Thoracic aorta (tissue), 2 donors: ENCODE measurements at regions not wholly inside any gene's neighbourhood (a gene's known extent, or its start where the extent isn't known, plus 50 kb on each side); places are given as distances from the start of the nearest gene placed in this dataset.

ENCODE experiments used
- ATAC-seq: fragments of 150-250 bp; one replicate; pipeline ENCODE4 v1.8.0; 2017; ENCODE audit warnings: low read depth; ENCODE audit not compliant: insufficient number of reproducible peaks, low FRiP score
- DNase-seq: peaks from one replicate; pipeline ENCODE4 v3.0.0-alpha.2; 2020; ENCODE audit warnings: low spot score
- H3K27ac ChIP-seq, 2 donors: fragments of 200-600 bp; sonication (generic); 1 replicate in 1 of 2; 2 replicates in 1 of 2; pipeline ENCODE4 v1.5.1; 2016; ENCODE audit warnings: mild to moderate bottlenecking in 2 of 2, moderate library complexity in 2 of 2
- H3K27me3 ChIP-seq: fragments of 200-600 bp; sonication (generic); replicated peaks from 2 replicates; pipeline ENCODE4 v1.6.0; 2016; ENCODE audit warnings: mild to moderate bottlenecking; ENCODE audit not compliant: insufficient read depth
- H3K36me3 ChIP-seq: fragments of 200-600 bp; sonication (generic); one replicate; pipeline ENCODE4 v1.5.1; 2016
- H3K4me1 ChIP-seq, 2 donors: fragments of 200-600 bp; sonication (generic); 1 replicate in 1 of 2; 2 replicates in 1 of 2; pipeline versions ENCODE4 v1.5.1 to v1.6.0; 2016; ENCODE audit warnings: low read depth in 2 of 2, mild to moderate bottlenecking in 1 of 2; ENCODE audit not compliant: control insufficient read depth in 1 of 2
- H3K4me3 ChIP-seq: fragments of 200-600 bp; sonication (generic); 2 replicates; pipeline ENCODE4 v1.5.1; 2016; ENCODE audit warnings: mild to moderate bottlenecking
- H3K9me3 ChIP-seq: fragments of 200-600 bp; sonication (generic); 2 replicates; pipeline ENCODE4 v1.5.1; 2016
- TF ChIP-seq, protein P1 (sequence below): fragments of 200-600 bp; sonication (generic); IDR thresholded peaks from one replicate; pipeline ENCODE4 v1.5.1; 2019; ENCODE audit warnings: antibody characterized with exemption

DNA sequence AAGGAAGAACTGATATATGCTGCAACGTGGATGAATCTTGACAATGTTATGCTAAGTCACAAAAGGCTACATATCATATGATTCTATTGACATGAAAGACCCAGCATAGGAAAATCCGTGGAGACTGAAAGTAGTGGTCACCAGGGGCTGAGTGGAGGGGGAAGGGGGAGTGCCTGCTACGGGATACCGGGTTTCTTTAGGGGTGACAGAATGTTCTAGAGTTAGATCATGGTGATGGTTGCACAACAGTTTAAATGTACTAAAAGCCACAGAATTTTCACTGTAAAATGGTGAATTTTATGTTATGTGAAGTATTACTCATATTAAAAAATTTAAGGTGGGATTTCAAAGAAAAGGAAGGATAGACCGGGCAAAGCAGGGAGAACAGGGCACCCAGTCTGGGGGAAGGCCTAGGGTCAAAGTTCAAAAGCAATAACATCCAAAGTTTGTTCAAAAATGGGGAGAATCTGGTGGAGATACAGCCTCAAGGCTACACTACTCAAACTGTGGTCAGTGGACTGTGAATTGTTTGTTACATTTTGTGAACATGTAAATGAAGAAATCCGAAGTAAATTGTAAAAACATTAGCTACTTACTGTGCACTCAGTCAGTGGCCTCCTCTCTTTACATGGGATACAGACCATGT is 74.2 kb upstream of the FNDC3B start:
- TF ChIP-seq, protein P1, sequence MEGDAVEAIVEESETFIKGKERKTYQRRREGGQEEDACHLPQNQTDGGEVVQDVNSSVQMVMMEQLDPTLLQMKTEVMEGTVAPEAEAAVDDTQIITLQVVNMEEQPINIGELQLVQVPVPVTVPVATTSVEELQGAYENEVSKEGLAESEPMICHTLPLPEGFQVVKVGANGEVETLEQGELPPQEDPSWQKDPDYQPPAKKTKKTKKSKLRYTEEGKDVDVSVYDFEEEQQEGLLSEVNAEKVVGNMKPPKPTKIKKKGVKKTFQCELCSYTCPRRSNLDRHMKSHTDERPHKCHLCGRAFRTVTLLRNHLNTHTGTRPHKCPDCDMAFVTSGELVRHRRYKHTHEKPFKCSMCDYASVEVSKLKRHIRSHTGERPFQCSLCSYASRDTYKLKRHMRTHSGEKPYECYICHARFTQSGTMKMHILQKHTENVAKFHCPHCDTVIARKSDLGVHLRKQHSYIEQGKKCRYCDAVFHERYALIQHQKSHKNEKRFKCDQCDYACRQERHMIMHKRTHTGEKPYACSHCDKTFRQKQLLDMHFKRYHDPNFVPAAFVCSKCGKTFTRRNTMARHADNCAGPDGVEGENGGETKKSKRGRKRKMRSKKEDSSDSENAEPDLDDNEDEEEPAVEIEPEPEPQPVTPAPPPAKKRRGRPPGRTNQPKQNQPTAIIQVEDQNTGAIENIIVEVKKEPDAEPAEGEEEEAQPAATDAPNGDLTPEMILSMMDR: no peak
- Histone ChIP-seq H3K27ac (no peak overlapping the region), H3K4me3 (no peak overlapping the region), H3K9me3 (no peaks in the 10 kb centered on the region), H3K36me3 (no peaks in the 10 kb centered on the region), H3K4me1 (peaks cover 14 to 19% of the 10 kb centered on the region in 2 donors), H3K27me3 (no peaks in the 10 kb centered on the region)
- DNase-seq: no peak
- no peak for ATAC-seq

DNA sequence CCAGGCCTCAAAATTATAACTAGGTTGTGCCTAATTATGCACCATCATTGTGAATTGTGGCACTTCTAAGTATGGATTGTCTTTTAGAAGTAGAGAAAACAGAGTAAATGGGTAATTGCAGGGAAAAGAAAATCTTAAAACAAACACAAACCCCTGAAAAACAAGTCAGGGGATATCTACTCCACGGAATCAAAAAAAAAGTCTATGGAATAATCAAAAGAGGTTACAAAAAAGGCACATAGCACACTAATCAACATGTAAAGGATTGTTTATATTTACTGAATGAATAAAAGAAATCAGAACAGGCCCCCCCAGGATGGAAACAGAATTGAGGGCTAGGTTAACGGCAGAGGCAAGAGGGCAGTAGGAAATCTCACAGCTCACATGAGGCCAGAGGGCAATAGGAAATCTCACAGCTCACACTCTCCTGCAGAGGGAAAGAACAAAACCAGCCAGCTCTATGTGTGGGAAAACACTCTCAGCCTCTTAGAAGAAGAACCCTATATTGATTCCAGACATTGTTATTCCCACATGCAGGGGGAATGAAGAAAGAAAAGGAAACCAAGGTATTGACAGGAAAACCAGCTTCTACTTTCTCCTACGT is 72.7 kb upstream of the FNDC3B start:
- Histone ChIP-seq H3K9me3 (no peaks in the 10 kb centered on the region), H3K36me3 (no peaks in the 10 kb centered on the region), H3K27me3 (no peaks in the 10 kb centered on the region), H3K4me1 (peaks cover 14 to 23% of the 10 kb centered on the region in 2 donors), H3K27ac (peak overlapping the region in 1 of 2 donors; percentile 39), H3K4me3 (peak overlapping the region; percentile 44)
- TF ChIP-seq, protein P1: no peak
- DNase-seq: no peak
- ATAC-seq: no peak

GRCh38 chr3:171967137-171967783 is 72.1 kb upstream of the FNDC3B start:
- Histone ChIP-seq H3K4me1 (peaks cover 14 to 27% of the 10 kb centered on the region in 2 donors), H3K4me3 (peak overlapping the region; percentile 44), H3K27ac (peak overlapping the region in 1 of 2 donors; percentile 39), H3K36me3 (no peaks in the 10 kb centered on the region), H3K9me3 (no peaks in the 10 kb centered on the region), H3K27me3 (no peaks in the 10 kb centered on the region)
- DNase-seq: no peak
- peak; percentile 79 for ATAC-seq
- TF ChIP-seq, protein P1: no peak

DNA sequence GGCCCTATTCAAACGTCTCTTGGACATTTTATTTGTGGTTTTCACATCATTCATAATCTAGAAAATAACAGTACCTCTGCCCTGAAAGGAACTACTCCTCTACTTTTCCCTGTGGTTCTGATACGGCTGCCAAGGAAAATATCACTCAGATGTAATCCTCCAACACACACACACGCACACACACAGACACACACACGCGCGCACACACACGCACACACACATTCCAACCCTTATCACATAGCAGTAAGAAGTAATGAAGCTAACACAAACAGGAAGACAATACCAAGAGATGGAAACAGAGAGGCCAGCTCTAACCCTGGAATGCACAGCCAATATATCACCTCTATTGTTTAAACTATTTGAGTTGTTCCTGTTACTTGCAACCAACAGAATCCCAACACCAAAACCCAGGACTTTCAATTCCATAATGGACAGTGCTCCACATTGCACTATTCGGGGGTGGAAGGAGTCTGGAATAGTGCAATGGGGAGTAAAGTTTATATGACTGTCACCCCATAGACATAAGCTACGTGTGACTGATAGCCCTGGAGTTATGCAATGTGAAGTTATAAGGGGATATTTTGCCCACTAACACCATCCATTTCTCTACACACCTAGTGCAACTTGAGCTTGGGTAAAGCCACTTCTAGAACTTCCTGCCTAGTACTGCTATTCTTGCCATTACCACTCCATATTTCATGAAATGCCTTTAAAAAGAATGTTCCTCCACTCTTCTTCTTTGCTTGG is 71.3 kb upstream of the FNDC3B start:
- H3K36me3 ChIP-seq: no peaks in the 10 kb centered on the region
- peak overlapping the region in 1 of 2 donors; percentile 39 for H3K27ac ChIP-seq
- H3K4me3 ChIP-seq: no peak overlapping the region
- TF ChIP-seq, protein P1: no peak
- no peaks in the 10 kb centered on the region for H3K9me3 ChIP-seq
- H3K27me3 ChIP-seq: no peaks in the 10 kb centered on the region
- H3K4me1 ChIP-seq: peaks cover 14 to 33% of the 10 kb centered on the region in 2 donors
- ATAC-seq (no peak), DNase-seq (no peak)

DNA sequence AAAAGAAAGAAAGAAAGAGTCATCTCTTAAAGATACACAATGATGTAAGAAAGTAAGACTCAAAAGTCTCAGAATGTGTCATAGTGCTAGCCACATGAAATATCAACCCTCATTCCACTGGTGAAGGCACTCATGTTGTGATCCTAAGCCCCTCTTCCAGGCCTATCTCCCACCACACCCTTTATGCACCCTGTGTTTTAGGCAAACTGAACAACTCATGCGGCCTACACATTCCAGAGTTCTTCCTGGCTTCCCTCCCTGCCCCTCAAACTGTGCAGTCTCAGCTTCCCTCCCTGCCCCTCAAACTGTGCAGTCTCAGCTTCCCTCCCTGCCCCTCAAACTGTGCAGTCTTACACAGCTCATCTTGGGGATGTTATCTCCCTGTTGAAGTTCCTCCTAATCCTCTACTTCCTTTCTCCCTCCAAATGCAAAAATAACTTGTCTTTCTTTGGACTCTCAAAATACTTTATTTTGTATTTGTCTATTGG is 69.0 kb upstream of the FNDC3B start:
- Histone ChIP-seq H3K36me3 (no peaks in the 10 kb centered on the region), H3K9me3 (no peaks in the 10 kb centered on the region), H3K27ac (no peak overlapping the region), H3K27me3 (no peaks in the 10 kb centered on the region), H3K4me1 (peaks cover 14 to 33% of the 10 kb centered on the region in 2 donors), H3K4me3 (no peak overlapping the region)
- DNase-seq: no peak
- no peak for ATAC-seq
- TF ChIP-seq, protein P1: no peak
